Hepatocyte (in vitro differentiated cells): ENCODE measurements at regions not wholly inside any gene's neighbourhood (a gene's known extent, or its start where the extent isn't known, plus 50 kb on each side); places are given as distances from the start of the nearest gene placed in this dataset.

Experiments
- DNase-seq: peaks from one replicate; pipeline ENCODE4 v3.0.0-alpha.2; 2016; ENCODE audit warnings: low spot score
- H2AFZ ChIP-seq: fragments of 200-600 bp; sonication (generic); 2 replicates; pipeline ENCODE4 v1.6.0; 2016; ENCODE audit warnings: antibody characterized with exemption, mild to moderate bottlenecking
- H3K27ac ChIP-seq: fragments of 200-600 bp; sonication (generic); 2 replicates; pipeline ENCODE4 v1.5.1; 2016; ENCODE audit warnings: mild to moderate bottlenecking
- H3K27me3 ChIP-seq: fragments of 200-600 bp; sonication (generic); 2 replicates; pipeline ENCODE4 v1.6.1; 2016
- H3K36me3 ChIP-seq: fragments of 200-600 bp; sonication (generic); replicated peaks from 2 replicates; pipeline ENCODE4 v1.5.1; 2016; ENCODE audit warnings: low read depth; ENCODE audit not compliant: insufficient read depth
- H3K4me1 ChIP-seq: fragments of 200-600 bp; sonication (generic); 2 replicates; pipeline ENCODE4 v1.5.1; 2016; ENCODE audit warnings: mild to moderate bottlenecking, moderate library complexity; ENCODE audit not compliant: insufficient read depth
- H3K4me2 ChIP-seq: fragments of 200-600 bp; sonication (generic); 2 replicates; pipeline ENCODE4 v1.6.0; 2016
- H3K4me3 ChIP-seq: fragments of 200-600 bp; sonication (generic); 2 replicates; pipeline ENCODE4 v1.5.1; 2016; ENCODE audit warnings: mild to moderate bottlenecking
- H3K79me2 ChIP-seq: fragments of 200-600 bp; sonication (generic); 2 replicates; pipeline ENCODE4 v1.6.0; 2017; ENCODE audit warnings: mild to moderate bottlenecking
- H3K9me2 ChIP-seq: fragments of 200-600 bp; sonication (generic); replicated peaks from 2 replicates; pipeline ENCODE4 v1.6.0; 2017; ENCODE audit warnings: mild to moderate bottlenecking; ENCODE audit not compliant: insufficient read depth
- H3K9me3 ChIP-seq: fragments of 200-600 bp; sonication (generic); 2 replicates; pipeline ENCODE4 v1.5.1; 2016; ENCODE audit warnings: low read depth, mild to moderate bottlenecking
- H4K20me1 ChIP-seq: fragments of 200-600 bp; sonication (generic); 2 replicates; pipeline ENCODE4 v1.6.0; 2016; ENCODE audit warnings: mild to moderate bottlenecking; ENCODE audit not compliant: insufficient read depth, poor library complexity, severe bottlenecking
- EZH2 ChIP-seq: fragments of 200-600 bp; sonication (generic); IDR thresholded peaks from 2 replicates; pipeline ENCODE4 v1.6.1; 2016; ENCODE audit warnings: antibody characterized with exemption, mild to moderate bottlenecking, borderline replicate concordance
- EZH2phosphoT487 ChIP-seq: fragments of 200-600 bp; sonication (generic); IDR thresholded peaks from one replicate; pipeline ENCODE4 v1.6.1; 2018; ENCODE audit warnings: antibody characterized with exemption, mild to moderate bottlenecking, low read depth, moderate library complexity; ENCODE audit not compliant: unreplicated experiment, severe bottlenecking
- WGBS: methylation state at CpG from one replicate; pipeline ENCODE4 v1.1.6; 2016; ENCODE audit warnings: low lambda C conversion rate; ENCODE audit errors: missing lambda C conversion rate; 5-methylcytosine and 5-hydroxymethylcytosine counted together
- TF ChIP-seq, protein P1 (sequence below): fragments of 200-600 bp; sonication (generic); IDR thresholded peaks from 2 replicates; pipeline ENCODE4 v1.5.1; 2016; ENCODE audit warnings: antibody characterized with exemption, mild to moderate bottlenecking; ENCODE audit not compliant: poor library complexity

- H2AFZ ChIP-seq, result no peak overlapping the region
- H3K4me1 ChIP-seq, result no peaks in the 10 kb centered on the region
- no peaks in the 10 kb centered on the region for H3K36me3 ChIP-seq
- no peak overlapping the region for H3K4me3 ChIP-seq
- DNase-seq, result no peak
- H3K4me2 ChIP-seq, result no peak overlapping the region
- no peak overlapping the region for H3K27ac ChIP-seq
- H3K9me2 ChIP-seq, result no peaks in the 10 kb centered on the region
- no peaks in the 10 kb centered on the region for H4K20me1 ChIP-seq
- 76% methylated on average over 4 of the region's 4 CpGs for WGBS
- peaks cover 4% of the 10 kb centered on the region for H3K27me3 ChIP-seq
- TF ChIP-seq EZH2 (no peak), EZH2phosphoT487 (no peak)
- TF ChIP-seq, protein P1, sequence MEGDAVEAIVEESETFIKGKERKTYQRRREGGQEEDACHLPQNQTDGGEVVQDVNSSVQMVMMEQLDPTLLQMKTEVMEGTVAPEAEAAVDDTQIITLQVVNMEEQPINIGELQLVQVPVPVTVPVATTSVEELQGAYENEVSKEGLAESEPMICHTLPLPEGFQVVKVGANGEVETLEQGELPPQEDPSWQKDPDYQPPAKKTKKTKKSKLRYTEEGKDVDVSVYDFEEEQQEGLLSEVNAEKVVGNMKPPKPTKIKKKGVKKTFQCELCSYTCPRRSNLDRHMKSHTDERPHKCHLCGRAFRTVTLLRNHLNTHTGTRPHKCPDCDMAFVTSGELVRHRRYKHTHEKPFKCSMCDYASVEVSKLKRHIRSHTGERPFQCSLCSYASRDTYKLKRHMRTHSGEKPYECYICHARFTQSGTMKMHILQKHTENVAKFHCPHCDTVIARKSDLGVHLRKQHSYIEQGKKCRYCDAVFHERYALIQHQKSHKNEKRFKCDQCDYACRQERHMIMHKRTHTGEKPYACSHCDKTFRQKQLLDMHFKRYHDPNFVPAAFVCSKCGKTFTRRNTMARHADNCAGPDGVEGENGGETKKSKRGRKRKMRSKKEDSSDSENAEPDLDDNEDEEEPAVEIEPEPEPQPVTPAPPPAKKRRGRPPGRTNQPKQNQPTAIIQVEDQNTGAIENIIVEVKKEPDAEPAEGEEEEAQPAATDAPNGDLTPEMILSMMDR, result no peak
- H3K9me3 ChIP-seq, result no peaks in the 10 kb centered on the region
- no peaks in the 10 kb centered on the region for H3K79me2 ChIP-seq
These were observed 133.8 kb downstream of the ANKRD60 start for GRCh38 chr20:58094698-58095097.

GRCh38 chr20:58094160-58094559 lies 134.3 kb downstream of the ANKRD60 start:
- no peaks in the 10 kb centered on the region for H4K20me1 ChIP-seq
- H3K79me2 ChIP-seq, result no peaks in the 10 kb centered on the region
- H3K9me2 ChIP-seq, result no peaks in the 10 kb centered on the region
- H3K27ac ChIP-seq, result no peak overlapping the region
- H3K4me3 ChIP-seq, result no peak overlapping the region
- peaks cover 2% of the 10 kb centered on the region for H3K27me3 ChIP-seq
- H2AFZ ChIP-seq, result no peak overlapping the region
- no peaks in the 10 kb centered on the region for H3K4me1 ChIP-seq
- 92% methylated on average over 9 of the region's 9 CpGs for WGBS
- no peak for DNase-seq
- H3K9me3 ChIP-seq, result no peaks in the 10 kb centered on the region
- TF ChIP-seq, protein P1, result no peak
- TF ChIP-seq EZH2phosphoT487 (no peak), EZH2 (no peak)
- H3K4me2 ChIP-seq, result no peak overlapping the region
- H3K36me3 ChIP-seq, result no peaks in the 10 kb centered on the region

DNA sequence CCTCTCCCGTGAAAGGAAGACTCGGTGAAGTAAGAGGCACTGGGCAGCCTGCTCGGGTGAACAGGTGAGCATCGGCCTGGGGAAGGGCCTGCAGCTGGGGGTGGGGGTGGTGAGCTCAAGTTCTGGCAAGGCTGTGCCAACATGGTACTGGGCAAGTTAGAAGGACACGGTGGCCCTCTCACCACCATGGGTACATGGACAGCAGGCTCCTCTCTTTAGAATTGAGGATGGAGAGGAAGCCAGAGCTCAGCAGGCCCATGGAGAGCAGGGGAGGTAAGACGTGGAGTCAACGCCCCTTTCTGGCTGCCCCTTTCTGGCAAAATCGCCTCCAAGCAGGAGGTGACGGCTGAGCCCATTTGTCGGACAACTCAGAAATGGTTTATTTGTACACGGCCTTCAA lies 135.6 kb downstream of the ANKRD60 start:
- H3K9me3 ChIP-seq, result no peaks in the 10 kb centered on the region
- no peak for DNase-seq
- no peaks in the 10 kb centered on the region for H3K79me2 ChIP-seq
- H4K20me1 ChIP-seq, result no peaks in the 10 kb centered on the region
- no peaks in the 10 kb centered on the region for H3K4me1 ChIP-seq
- no peak overlapping the region for H2AFZ ChIP-seq
- 88% methylated on average over 11 of the region's 11 CpGs for WGBS
- no peak overlapping the region for H3K4me2 ChIP-seq
- no peaks in the 10 kb centered on the region for H3K27me3 ChIP-seq
- H3K27ac ChIP-seq, result no peak overlapping the region
- no peak for TF ChIP-seq EZH2
- TF ChIP-seq, protein P1, result no peak
- no peak for TF ChIP-seq EZH2phosphoT487
- H3K36me3 ChIP-seq, result no peaks in the 10 kb centered on the region
- H3K4me3 ChIP-seq, result no peak overlapping the region
- H3K9me2 ChIP-seq, result no peaks in the 10 kb centered on the region

DNA sequence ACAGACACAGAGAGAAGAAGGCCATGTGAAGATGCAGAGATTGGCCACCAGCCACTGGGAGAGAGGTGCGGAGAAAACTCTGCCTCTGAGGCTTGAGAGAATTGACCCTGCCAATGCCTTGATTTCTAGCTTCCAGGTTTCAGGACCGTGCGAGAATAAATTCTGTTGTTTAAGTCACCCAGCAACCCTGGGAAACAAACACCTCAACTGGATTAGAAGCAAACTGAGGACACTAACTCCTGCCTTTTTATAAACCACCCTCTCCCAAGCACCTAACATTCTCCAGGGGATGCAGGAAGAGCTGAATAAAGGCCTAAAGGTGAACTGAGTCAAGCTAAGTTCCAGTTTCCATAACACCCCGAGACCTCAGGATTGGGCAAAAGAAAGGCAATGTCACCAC lies 136.1 kb downstream of the ANKRD60 start:
- no peaks in the 10 kb centered on the region for H3K9me3 ChIP-seq
- no peaks in the 10 kb centered on the region for H3K27me3 ChIP-seq
- no peaks in the 10 kb centered on the region for H4K20me1 ChIP-seq
- H3K79me2 ChIP-seq, result no peaks in the 10 kb centered on the region
- H3K4me3 ChIP-seq, result no peak overlapping the region
- H3K27ac ChIP-seq, result no peak overlapping the region
- no peaks in the 10 kb centered on the region for H3K4me1 ChIP-seq
- no peaks in the 10 kb centered on the region for H3K9me2 ChIP-seq
- no peaks in the 10 kb centered on the region for H3K36me3 ChIP-seq
- H3K4me2 ChIP-seq, result no peak overlapping the region
- H2AFZ ChIP-seq, result no peak overlapping the region
- no peak for DNase-seq
- 89% methylated on average over 4 of the region's 4 CpGs for WGBS
- TF ChIP-seq EZH2phosphoT487 (no peak), EZH2 (no peak)
- TF ChIP-seq, protein P1, result no peak
